HEK293T (cell line): ENCODE measurements at regions not wholly inside any gene's neighbourhood (a gene's known extent, or its start where the extent isn't known, plus 50 kb on each side); places are given as distances from the start of the nearest gene placed in this dataset.

Source experiments
- CTCF ChIA-PET: fragments of 350-600 bp; formaldehyde crosslinking; extraction: SDS; loops from one replicate; lab custom pipeline; 2021; ENCODE audit warnings: antibody characterized with exemption, inconsistent platforms; lab: Yijun Ruan, JAX
- POLR2A ChIA-PET: fragments of 350-600 bp; formaldehyde crosslinking; extraction: SDS; loops from one replicate; lab custom pipeline; 2020; ENCODE audit warnings: antibody characterized with exemption, inconsistent platforms; lab: Yijun Ruan, JAX
- DNase-seq: peaks from one replicate; pipeline ENCODE4 v3.0.0; 2012; ENCODE audit warnings: mixed read lengths; ENCODE audit errors: extremely low spot score
- ARNT ChIP-seq: fragments of 450-650 bp; IDR thresholded peaks from 2 replicates; pipeline ENCODE4 v1.6.1; 2017; ENCODE audit warnings: mild to moderate bottlenecking
- BHLHE40 ChIP-seq: fragments of 450-650 bp; IDR thresholded peaks from 2 replicates; pipeline ENCODE4 v1.6.1; 2016; ENCODE audit warnings: mild to moderate bottlenecking, moderate library complexity, borderline replicate concordance
- CTBP1 ChIP-seq: fragments of 450-650 bp; IDR thresholded peaks from 2 replicates; pipeline ENCODE4 v1.6.1; 2016; ENCODE audit warnings: borderline replicate concordance
- ELF4 ChIP-seq: fragments of 450-650 bp; IDR thresholded peaks from 2 replicates; pipeline ENCODE4 v1.6.1; 2017; ENCODE audit warnings: antibody characterized with exemption
- FOXA1 ChIP-seq: fragments of 450-650 bp; IDR thresholded peaks from 2 replicates; pipeline ENCODE4 v1.6.1; 2016; ENCODE audit warnings: mild to moderate bottlenecking
- FOXK2 ChIP-seq: fragments of 450-650 bp; IDR thresholded peaks from 2 replicates; pipeline ENCODE4 v1.6.1; 2016; ENCODE audit warnings: mild to moderate bottlenecking
- FOXM1 ChIP-seq: fragments of 450-650 bp; IDR thresholded peaks from 2 replicates; pipeline ENCODE4 v1.6.1; 2017; ENCODE audit warnings: mild to moderate bottlenecking, borderline replicate concordance
- HDGF ChIP-seq: fragments of 450-650 bp; IDR thresholded peaks from 2 replicates; pipeline ENCODE4 v1.6.1; 2017; ENCODE audit warnings: antibody characterized with exemption, borderline replicate concordance
- L3MBTL2 ChIP-seq: fragments of 450-650 bp; conservative IDR thresholded peaks from 2 replicates; pipeline ENCODE4 v1.6.1; 2016; ENCODE audit warnings: mild to moderate bottlenecking
- LEF1 ChIP-seq: fragments of 450-650 bp; IDR thresholded peaks from 2 replicates; pipeline ENCODE4 v1.6.1; 2017; ENCODE audit warnings: mild to moderate bottlenecking, borderline replicate concordance
- NFRKB ChIP-seq: fragments of 450-650 bp; IDR thresholded peaks from 2 replicates; pipeline ENCODE4 v1.6.1; 2016; ENCODE audit warnings: mild to moderate bottlenecking, moderate library complexity
- PKNOX1 ChIP-seq: fragments of 450-650 bp; IDR thresholded peaks from 2 replicates; pipeline ENCODE4 v1.6.1; 2016
- SP1 ChIP-seq: fragments of 450-650 bp; IDR thresholded peaks from 2 replicates; pipeline ENCODE4 v1.6.1; 2017
- SUZ12 ChIP-seq: fragments of 450-650 bp; IDR thresholded peaks from 2 replicates; pipeline ENCODE4 v1.6.1; 2016; ENCODE audit warnings: mild to moderate bottlenecking
- TARDBP ChIP-seq: fragments of 450-650 bp; IDR thresholded peaks from 2 replicates; pipeline ENCODE4 v1.6.1; 2016
- ZNF384 ChIP-seq: fragments of 450-650 bp; IDR thresholded peaks from 2 replicates; pipeline ENCODE4 v1.6.1; 2016

- DNase-seq: no peak
- TF ChIP-seq ELF4 (no peak), NFRKB (no peak), BHLHE40 (no peak), SUZ12 (no peak), TARDBP (no peak), FOXM1 (no peak), FOXK2 (no peak), CTBP1 (no peak), L3MBTL2 (no peak), PKNOX1 (no peak), FOXA1 (no peak), HDGF (no peak)
- CTCF ChIA-PET: interaction anchor here (0.7 kb wide), 1 partner anchor 54 kb away, joined by 3 read pairs; no protein-coding TSS in a partner anchor
These were observed 78.4 kb upstream of the MED9 start for GRCh38 chr17:17398188-17398942.

GRCh38 chr17:17398943-17399926, 77.6 kb upstream of the MED9 start:
- ChIA-PET CTCF (no interaction called here), POLR2A (no interaction called here)
- no peak for TF ChIP-seq TARDBP
- no peak for TF ChIP-seq LEF1
- TF ChIP-seq L3MBTL2: no peak
- TF ChIP-seq HDGF: no peak
- no peak for TF ChIP-seq SP1
- no peak for TF ChIP-seq NFRKB
- no peak for TF ChIP-seq PKNOX1
- TF ChIP-seq SUZ12: no peak
- no peak for TF ChIP-seq FOXM1

More at GRCh38 chr17:17398188-17398942, 78.4 kb upstream of the MED9 start:
- POLR2A ChIA-PET: no interaction called here

GRCh38 chr17:17400070-17400469, 76.7 kb upstream of the MED9 start:
- POLR2A ChIA-PET: no interaction called here
- no peak for TF ChIP-seq BHLHE40
- TF ChIP-seq SP1: no peak
- TF ChIP-seq ARNT: no peak
- no peak for TF ChIP-seq NFRKB
- TF ChIP-seq CTBP1: no peak
- TF ChIP-seq LEF1: no peak
- no peak for TF ChIP-seq ZNF384
- TF ChIP-seq TARDBP: no peak
- no peak for TF ChIP-seq SUZ12
- TF ChIP-seq L3MBTL2: no peak
- no peak for TF ChIP-seq HDGF
- TF ChIP-seq FOXM1: no peak
- no peak for TF ChIP-seq FOXK2
- TF ChIP-seq FOXA1: no peak
- TF ChIP-seq PKNOX1: no peak
- CTCF ChIA-PET: interaction anchor here (0.9 kb wide), 1 partner anchor 12 kb away, joined by 3 read pairs; no protein-coding TSS in a partner anchor
- DNase-seq: no peak

More at GRCh38 chr17:17398943-17399926, 77.6 kb upstream of the MED9 start:
- no peak for DNase-seq

GRCh38 chr17:17400566-17401184, 76.1 kb upstream of the MED9 start:
- TF ChIP-seq ARNT: no peak
- no peak for TF ChIP-seq TARDBP
- no peak for TF ChIP-seq ZNF384
- TF ChIP-seq NFRKB: no peak
- no peak for DNase-seq
- CTCF ChIA-PET: interaction anchor here (0.9 kb wide), 1 partner anchor 13 kb away, joined by 3 read pairs; no protein-coding TSS in a partner anchor
- POLR2A ChIA-PET: no interaction called here

GRCh38 chr17:17401271-17401781, 75.5 kb upstream of the MED9 start:
- ChIA-PET POLR2A (no interaction called here), CTCF (no interaction called here)
- no peak for TF ChIP-seq HDGF
- TF ChIP-seq L3MBTL2: no peak
- no peak for TF ChIP-seq BHLHE40
- no peak for TF ChIP-seq LEF1
- TF ChIP-seq ELF4: no peak
- DNase-seq: peak; percentile 46

- DNase-seq: no peak
- ChIA-PET POLR2A (no interaction called here), CTCF (interaction anchor here (0.6 to 0.7 kb wide), 3 partner anchors 55 to 464 kb away, joined by 3 to 9 read pairs (median 4); no protein-coding TSS in a partner anchor)
- TF ChIP-seq BHLHE40 (no peak), SUZ12 (no peak), TARDBP (no peak), L3MBTL2 (no peak), ZNF384 (no peak), PKNOX1 (no peak), SP1 (no peak), ARNT (no peak), FOXK2 (no peak), HDGF (no peak), ELF4 (no peak), LEF1 (no peak), NFRKB (no peak), CTBP1 (no peak), FOXM1 (no peak), FOXA1 (no peak)
These were observed 74.2 kb upstream of the MED9 start for GRCh38 chr17:17402558-17402957.
